DMS53 treated with DMSO at 0.1 percent for 48 hours (cell line): ENCODE measurements at regions not wholly inside any gene's neighbourhood (a gene's known extent, or its start where the extent isn't known, plus 50 kb on each side); places are given as distances from the start of the nearest gene placed in this dataset.

Source experiments
- DNase-seq: peaks from one replicate; lab custom pipeline; 2025; ENCODE audit not compliant: unreplicated experiment; lab: John Stamatoyannopoulos, UW

- no peak for DNase-seq
Measured at GRCh38 chr14:65872536-65872935, 460.0 kb downstream of the FUT8 start.

GRCh38 chr14:65877166-65877565 lies 464.6 kb downstream of the FUT8 start:
- no peak for DNase-seq

- no peak for DNase-seq
Measured at GRCh38 chr14:65877624-65878023, 465.1 kb downstream of the FUT8 start.

GRCh38 chr14:65878586-65878985 lies 466.1 kb downstream of the FUT8 start:
- no peak for DNase-seq

GRCh38 chr14:65879248-65880009 lies 466.9 kb downstream of the FUT8 start:
- no peak for DNase-seq

GRCh38 chr14:65880507-65880906 lies 468.0 kb downstream of the FUT8 start:
- no peak for DNase-seq

- no peak for DNase-seq
Measured at GRCh38 chr14:65881642-65882041, 469.1 kb downstream of the FUT8 start.

- no peak for DNase-seq
Measured at GRCh38 chr14:65888677-65889076, 476.1 kb downstream of the FUT8 start.

- no peak for DNase-seq
Measured at GRCh38 chr14:65892315-65892714, 479.8 kb downstream of the FUT8 start.

- no peak for DNase-seq
Measured at GRCh38 chr14:65900164-65900563, 487.6 kb downstream of the FUT8 start.

- no peak for DNase-seq
Measured at GRCh38 chr14:65901595-65901994, 489.1 kb downstream of the FUT8 start.

- no peak for DNase-seq
Measured at GRCh38 chr14:65904988-65905387, 492.5 kb downstream of the FUT8 start.

- no peak for DNase-seq
Measured at GRCh38 chr14:65906344-65906743, 493.8 kb downstream of the FUT8 start.

GRCh38 chr14:65906948-65907347 lies 494.4 kb downstream of the FUT8 start:
- DNase-seq: no peak

- no peak for DNase-seq
Measured at GRCh38 chr14:65910108-65910786, 497.7 kb downstream of the FUT8 start.

GRCh38 chr14:65915125-65915524 lies 502.6 kb downstream of the FUT8 start:
- no peak for DNase-seq

GRCh38 chr14:65916055-65916454 lies 503.5 kb downstream of the FUT8 start:
- no peak for DNase-seq

- no peak for DNase-seq
Measured at GRCh38 chr14:65920996-65921395, 508.5 kb downstream of the FUT8 start.

GRCh38 chr14:65922142-65922541 lies 509.6 kb downstream of the FUT8 start:
- DNase-seq: no peak

- DNase-seq: no peak
Measured at GRCh38 chr14:65926504-65926903, 514.0 kb downstream of the FUT8 start.

GRCh38 chr14:65926935-65927700 lies 514.6 kb downstream of the FUT8 start:
- DNase-seq: no peak

GRCh38 chr14:65927931-65928356 lies 515.4 kb downstream of the FUT8 start:
- DNase-seq: no peak
